Lower leg skin (tissue), 4 donors: ENCODE measurements at regions not wholly inside any gene's neighbourhood (a gene's known extent, or its start where the extent isn't known, plus 50 kb on each side); places are given as distances from the start of the nearest gene placed in this dataset.

Experiments used
- DNase-seq, 2 donors: peaks; one replicate each; pipeline ENCODE4 v3.0.0-alpha.2; 2019; ENCODE audit warnings: low spot score in 2 of 2
- H3K4me3 ChIP-seq: fragments of 200-600 bp; sonication (generic); 2 replicates; pipeline ENCODE4 v1.5.1; 2017; ENCODE audit warnings: mild to moderate bottlenecking, low read depth; ENCODE audit not compliant: poor library complexity, severe bottlenecking
- POLR2A ChIP-seq, 2 donors: fragments of 450-650 bp; IDR thresholded peaks; one replicate each; pipeline ENCODE4 v1.6.1; 2016 to 2017; ENCODE audit warnings: antibody characterized with exemption in 2 of 2, mild to moderate bottlenecking in 1 of 2, moderate library complexity in 1 of 2
- WGBS, 2 donors: methylation state at CpG; one replicate each; pipeline ENCODE4 v1.1.5; 2018; 5-methylcytosine and 5-hydroxymethylcytosine counted together
- intact Hi-C: fragments of 100-400 bp; cut with DNase I; formaldehyde crosslinking; loops from one replicate; pipeline ENCODE4 v1.15.0; 2023; ENCODE audit warnings: low total_unique reads
- TF ChIP-seq, protein P1 (sequence below), 3 donors: fragments of 450-650 bp; IDR thresholded peaks; one replicate each; pipeline ENCODE4 v1.5.1; 2016; ENCODE audit warnings: antibody characterized with exemption in 3 of 3, mild to moderate bottlenecking in 3 of 3, moderate library complexity in 2 of 3

DNA sequence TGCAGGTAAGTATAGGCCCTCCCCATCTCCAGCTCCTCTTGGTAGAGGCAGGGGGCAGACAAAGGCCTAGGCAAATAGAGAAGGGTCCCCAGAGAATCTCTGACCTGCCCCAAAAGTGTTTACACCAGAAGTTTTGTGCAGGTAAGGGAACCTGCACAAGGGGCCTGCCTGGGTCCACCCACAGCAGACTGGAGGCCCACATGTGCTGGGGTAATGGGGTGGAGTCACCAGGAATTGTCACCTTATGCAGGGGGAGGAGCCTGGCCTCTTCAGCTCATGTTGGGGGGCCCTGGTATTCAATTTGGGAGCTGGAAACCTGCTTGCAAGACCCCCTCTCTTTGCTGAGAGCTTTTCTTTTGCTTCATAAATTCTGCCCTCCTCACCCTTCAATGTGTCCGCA lies 302.7 kb downstream of the ZEB1 start:
- intact Hi-C loops = no loop called here
- 65 to 77% methylated on average over 1 of the region's 1 CpG for WGBS, 2 donors
- DNase-seq = no peak
- no peak for TF ChIP-seq POLR2A (IDR thresholded peaks at IDR 0.05)
- TF ChIP-seq, protein P1, sequence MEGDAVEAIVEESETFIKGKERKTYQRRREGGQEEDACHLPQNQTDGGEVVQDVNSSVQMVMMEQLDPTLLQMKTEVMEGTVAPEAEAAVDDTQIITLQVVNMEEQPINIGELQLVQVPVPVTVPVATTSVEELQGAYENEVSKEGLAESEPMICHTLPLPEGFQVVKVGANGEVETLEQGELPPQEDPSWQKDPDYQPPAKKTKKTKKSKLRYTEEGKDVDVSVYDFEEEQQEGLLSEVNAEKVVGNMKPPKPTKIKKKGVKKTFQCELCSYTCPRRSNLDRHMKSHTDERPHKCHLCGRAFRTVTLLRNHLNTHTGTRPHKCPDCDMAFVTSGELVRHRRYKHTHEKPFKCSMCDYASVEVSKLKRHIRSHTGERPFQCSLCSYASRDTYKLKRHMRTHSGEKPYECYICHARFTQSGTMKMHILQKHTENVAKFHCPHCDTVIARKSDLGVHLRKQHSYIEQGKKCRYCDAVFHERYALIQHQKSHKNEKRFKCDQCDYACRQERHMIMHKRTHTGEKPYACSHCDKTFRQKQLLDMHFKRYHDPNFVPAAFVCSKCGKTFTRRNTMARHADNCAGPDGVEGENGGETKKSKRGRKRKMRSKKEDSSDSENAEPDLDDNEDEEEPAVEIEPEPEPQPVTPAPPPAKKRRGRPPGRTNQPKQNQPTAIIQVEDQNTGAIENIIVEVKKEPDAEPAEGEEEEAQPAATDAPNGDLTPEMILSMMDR (IDR thresholded peaks at IDR 0.05) = no peak
- no peak overlapping the region for H3K4me3 ChIP-seq

DNA sequence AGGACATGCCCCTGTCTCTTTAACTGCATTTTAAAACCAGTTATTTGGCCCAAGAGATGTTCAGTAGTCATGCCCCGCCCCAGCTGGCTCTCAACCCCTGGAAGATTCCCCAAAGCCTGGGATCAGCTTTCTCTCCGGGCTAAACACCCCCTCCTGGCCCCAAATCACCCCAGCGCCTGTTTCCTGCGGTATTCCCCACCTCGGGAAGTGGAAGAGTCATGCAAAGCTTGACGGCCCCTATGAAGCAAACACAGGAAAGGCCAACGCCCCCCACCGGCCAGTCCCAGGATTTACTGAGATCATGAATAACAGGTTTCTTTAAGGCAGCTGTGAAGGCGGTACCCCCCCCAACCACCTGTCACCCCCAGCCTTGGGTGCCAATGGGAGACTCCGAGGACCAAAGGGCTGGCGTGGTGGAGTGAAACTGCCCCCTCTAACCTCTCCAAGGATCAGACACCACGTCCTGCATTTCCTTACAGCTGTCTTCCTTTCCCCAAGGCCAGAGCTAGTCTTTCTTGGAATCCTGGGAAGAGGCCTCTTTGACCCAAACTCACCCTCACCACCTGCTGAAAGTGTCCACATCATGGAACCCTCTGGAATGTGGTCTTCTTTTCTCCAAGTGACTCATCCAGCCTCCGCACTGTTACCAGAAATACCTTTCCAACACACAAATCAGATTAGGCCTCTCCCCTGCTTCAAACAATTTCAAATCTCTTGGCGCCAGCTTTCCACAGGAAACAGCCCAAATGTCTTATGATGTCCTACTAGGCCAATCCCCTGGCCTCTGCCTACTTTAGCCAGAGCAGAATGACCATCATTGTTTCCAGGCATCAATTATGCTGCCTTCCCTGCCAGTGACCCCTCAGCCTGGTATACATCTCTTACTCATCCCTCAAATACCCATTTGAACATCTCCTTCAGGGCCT lies 301.5 kb downstream of the ZEB1 start:
- DNase-seq = peak; percentile 75 to 95
- intact Hi-C loops = no loop called here
- H3K4me3 ChIP-seq = no peak overlapping the region
- no peak for TF ChIP-seq POLR2A (IDR thresholded peaks at IDR 0.05)
- TF ChIP-seq, protein P1 (IDR thresholded peaks at IDR 0.05) = no peak
- WGBS, 2 donors = 27 to 28% methylated on average over 14 of the region's 14 CpGs

DNA sequence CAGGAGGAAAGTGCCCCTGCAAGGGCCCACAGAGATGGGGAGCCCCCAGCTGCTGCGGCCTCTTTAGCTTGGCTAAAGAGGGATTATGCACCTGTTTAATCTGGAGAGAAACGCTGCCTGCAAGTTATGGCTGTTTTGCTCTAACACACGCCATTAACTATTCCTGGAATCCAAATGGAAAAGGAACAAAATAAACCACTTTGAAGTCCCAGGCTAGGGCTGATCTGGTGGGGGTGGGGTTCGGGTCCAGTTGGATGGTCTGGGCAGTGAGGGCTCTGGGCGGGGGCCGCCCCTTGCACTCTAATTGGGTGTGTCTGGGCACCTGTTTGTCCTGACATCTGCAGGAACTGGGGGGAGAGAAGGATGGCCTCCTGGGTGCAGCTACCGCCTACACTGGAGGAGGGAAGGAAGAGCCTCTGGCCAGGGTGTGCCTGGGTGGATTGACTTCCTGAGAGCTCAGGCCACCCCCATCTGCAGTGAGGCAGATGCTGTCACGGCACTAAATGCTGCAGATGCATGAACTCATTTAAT lies 300.6 kb downstream of the ZEB1 start:
- DNase-seq = peak in 1 of 2 donors; percentile 87
- TF ChIP-seq, protein P1 (IDR thresholded peaks at IDR 0.05) = no peak
- TF ChIP-seq POLR2A (IDR thresholded peaks at IDR 0.05) = no peak
- H3K4me3 ChIP-seq = no peak overlapping the region
- intact Hi-C loops = no loop called here
- 30 to 34% methylated on average over 8 of the region's 8 CpGs for WGBS, 2 donors

DNA sequence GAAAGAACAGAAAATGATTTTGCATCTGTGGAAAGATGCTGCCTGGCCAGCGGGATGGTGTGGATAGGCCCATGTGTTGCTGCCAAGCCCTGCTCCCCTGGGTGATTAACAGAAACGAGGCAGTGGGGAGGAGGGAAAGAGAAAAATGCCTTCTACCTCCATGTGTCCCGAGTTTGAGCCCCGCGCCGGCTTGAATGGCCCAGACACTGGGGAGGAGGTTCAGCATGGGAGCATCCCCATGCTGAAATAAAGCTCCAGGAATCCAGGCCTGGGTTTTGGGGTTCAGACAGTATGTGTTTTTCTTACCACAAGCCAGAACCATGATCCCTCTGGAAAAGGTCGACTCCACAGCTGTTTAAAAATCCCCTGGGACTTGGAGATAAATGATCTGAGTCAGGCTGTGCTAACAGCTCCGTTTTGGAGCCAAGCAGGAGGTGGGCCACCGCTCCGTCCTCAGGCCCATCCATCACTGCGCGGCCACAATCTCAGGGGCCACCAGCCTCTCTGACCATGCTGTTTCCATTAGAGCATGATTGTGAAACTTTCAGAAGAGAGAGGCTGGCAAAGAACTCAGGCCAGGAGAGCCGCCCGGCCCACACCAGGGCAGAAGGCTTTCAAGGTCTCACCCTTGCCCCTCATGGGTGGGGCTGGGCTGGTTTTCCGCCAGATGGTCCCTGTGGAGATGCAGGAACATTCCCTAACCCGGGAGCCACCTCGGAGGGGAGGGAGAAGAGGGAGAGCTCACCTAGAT lies 299.7 kb downstream of the ZEB1 start:
- DNase-seq = peak in 1 of 2 donors; percentile 88
- 52 to 63% methylated on average over 17 of the region's 17 CpGs for WGBS, 2 donors
- intact Hi-C loops = no loop called here

DNA sequence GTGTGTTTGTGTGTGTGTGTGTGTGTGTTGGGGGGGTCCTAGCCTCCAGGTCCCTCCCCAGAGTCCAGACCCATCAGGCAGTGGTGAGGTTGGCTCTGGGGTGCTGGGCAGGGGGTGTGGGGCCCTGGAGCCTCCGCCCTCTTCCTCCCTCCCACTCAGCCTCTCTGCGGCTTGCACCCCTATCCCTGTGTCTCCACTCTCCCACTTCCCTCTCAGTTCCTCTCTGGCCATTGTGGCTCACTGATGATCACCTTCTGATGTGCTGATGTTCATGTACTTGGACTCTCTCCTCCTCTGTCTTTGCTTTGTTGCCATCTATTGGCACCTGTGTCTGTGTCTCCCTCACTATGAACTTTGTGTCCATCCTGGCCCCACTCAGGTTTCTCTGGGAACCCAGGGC lies 298.7 kb downstream of the ZEB1 start:
- WGBS, 2 donors = 80 to 100% methylated on average over 2 of the region's 2 CpGs
- DNase-seq = no peak
- TF ChIP-seq, protein P1 (IDR thresholded peaks at IDR 0.05) = no peak
- no peak for TF ChIP-seq POLR2A (IDR thresholded peaks at IDR 0.05)
- intact Hi-C loops = no loop called here
- H3K4me3 ChIP-seq = no peak overlapping the region

More for the DNA sequence above, 299.7 kb downstream of the ZEB1 start:
- no peak overlapping the region for H3K4me3 ChIP-seq
- TF ChIP-seq, protein P1 (IDR thresholded peaks at IDR 0.05) = no peak
- no peak for TF ChIP-seq POLR2A (IDR thresholded peaks at IDR 0.05)
